ENCODE measurements at regions not wholly inside any gene's neighbourhood (a gene's known extent, or its start where the extent isn't known, plus 50 kb on each side); places are given as distances from the start of the nearest gene placed in this dataset.

GRCh38 chr6:170025935-170026750, 264.7 kb downstream of the DLL1 start:
- no peak for DNase-seq

GRCh38 chr6:170025341-170025911, 265.5 kb downstream of the DLL1 start:
- no peak for DNase-seq

GRCh38 chr6:170024940-170025339, 265.9 kb downstream of the DLL1 start:
- no peak for DNase-seq

GRCh38 chr6:170023620-170024521, 267.0 kb downstream of the DLL1 start:
- no peak for DNase-seq

- DNase-seq = no peak
Measured at GRCh38 chr6:170022827-170023619, 267.9 kb downstream of the DLL1 start.

GRCh38 chr6:170022291-170022722, 268.6 kb downstream of the DLL1 start:
- no peak for DNase-seq

- no peak for DNase-seq
Measured at GRCh38 chr6:170021579-170021978, 269.3 kb downstream of the DLL1 start.

- no peak for DNase-seq
Measured at GRCh38 chr6:170019818-170020583, 268.6 kb downstream of the ERMARD start.

GRCh38 chr6:170018936-170019817, 267.8 kb downstream of the ERMARD start:
- no peak for DNase-seq

GRCh38 chr6:170018422-170018935, 267.1 kb downstream of the ERMARD start:
- DNase-seq = no peak

GRCh38 chr6:170017603-170018320, 266.3 kb downstream of the ERMARD start:
- no peak for DNase-seq

- no peak for DNase-seq
Measured at GRCh38 chr6:170013815-170014214, 262.4 kb downstream of the ERMARD start.

- DNase-seq = no peak
Measured at GRCh38 chr6:170012037-170012330, 260.6 kb downstream of the ERMARD start.

- DNase-seq = no peak
Measured at GRCh38 chr6:170011204-170012036, 260.0 kb downstream of the ERMARD start.

- no peak for DNase-seq
Measured at GRCh38 chr6:170010665-170011203, 259.3 kb downstream of the ERMARD start.

GRCh38 chr6:170008294-170008785, 256.9 kb downstream of the ERMARD start:
- no peak for DNase-seq

GRCh38 chr6:170007468-170008293, 256.3 kb downstream of the ERMARD start:
- DNase-seq = no peak

Data from NK-92 treated with Interleukin-12 subunit alpha and Interleukin-12 subunit beta, amount 100 ng/mL, for 24 hours (cell line).